GM19240 (cell line): ENCODE measurements at regions not wholly inside any gene's neighbourhood (a gene's known extent, or its start where the extent isn't known, plus 50 kb on each side); places are given as distances from the start of the nearest gene placed in this dataset.

Experiments
- DNase-seq: peaks from one replicate; pipeline ENCODE4 v3.0.0; 2011; ENCODE audit warnings: low spot score; ENCODE audit not compliant: insufficient read length

DNA sequence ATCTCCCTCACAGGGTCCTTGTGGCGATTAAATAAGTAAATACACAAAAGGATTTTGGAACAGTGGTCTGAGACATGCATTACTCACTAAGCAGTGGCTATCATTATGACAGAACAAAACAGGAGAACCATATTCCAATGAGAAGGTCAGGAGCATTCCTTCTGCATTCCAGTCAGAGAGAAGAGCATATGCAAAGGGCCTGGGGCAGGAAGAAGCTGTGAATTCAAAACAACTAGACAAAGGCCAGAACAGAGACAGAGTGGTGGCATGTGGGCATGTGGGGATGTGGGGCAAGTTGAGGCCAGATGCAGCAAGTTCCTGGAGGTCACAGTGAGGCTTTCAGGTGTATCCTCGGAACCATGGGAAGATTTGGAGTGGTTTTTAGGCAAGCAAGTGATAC is 70.1 kb upstream of the VRK1 start:
- DNase-seq: no peak

- no peak for DNase-seq
Observed at GRCh38 chr14:96727491-96727890, 69.7 kb upstream of the VRK1 start.

- DNase-seq: no peak
Observed at GRCh38 chr14:96727980-96728717, 69.0 kb upstream of the VRK1 start.

DNA sequence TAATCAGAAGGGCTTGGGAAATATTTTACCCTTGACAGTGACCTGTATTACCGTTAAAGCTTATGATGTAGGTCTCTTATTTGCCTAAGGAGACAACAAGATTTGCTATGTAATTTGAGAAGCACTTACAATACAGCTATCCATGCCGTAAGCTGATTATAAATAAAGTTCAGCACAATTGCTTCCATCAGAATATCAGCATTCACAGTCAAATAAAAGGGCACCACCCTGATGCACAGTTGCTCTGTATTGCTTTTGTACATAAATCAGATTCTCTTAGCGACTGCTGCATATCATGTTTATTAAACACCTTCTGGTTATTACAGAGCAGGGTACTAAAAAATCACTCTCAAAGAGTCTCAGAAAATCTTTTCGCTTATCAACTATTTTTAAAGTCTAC is 67.3 kb upstream of the VRK1 start:
- DNase-seq: no peak

DNA sequence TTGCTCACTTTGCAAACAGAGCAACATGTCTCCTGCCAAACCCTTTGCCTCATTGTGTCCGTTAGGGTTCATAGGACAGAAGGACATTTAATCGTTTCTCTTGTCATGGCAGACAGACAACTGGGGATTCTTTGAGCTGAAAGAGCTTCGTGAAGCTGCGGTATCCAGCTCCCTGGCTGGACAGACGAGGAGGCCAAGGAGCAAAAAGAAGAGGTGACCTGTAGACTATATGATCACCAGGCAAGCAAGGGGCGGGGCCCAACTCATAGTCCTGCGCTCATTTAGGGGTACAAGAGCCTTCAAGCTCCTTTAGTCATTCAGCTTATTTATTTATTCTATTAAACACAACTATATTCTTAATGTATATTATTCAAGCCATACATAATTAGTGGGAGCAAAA is 66.8 kb upstream of the VRK1 start:
- no peak for DNase-seq

- no peak for DNase-seq
Observed at GRCh38 chr14:96734076-96734622, 63.0 kb upstream of the VRK1 start.

DNA sequence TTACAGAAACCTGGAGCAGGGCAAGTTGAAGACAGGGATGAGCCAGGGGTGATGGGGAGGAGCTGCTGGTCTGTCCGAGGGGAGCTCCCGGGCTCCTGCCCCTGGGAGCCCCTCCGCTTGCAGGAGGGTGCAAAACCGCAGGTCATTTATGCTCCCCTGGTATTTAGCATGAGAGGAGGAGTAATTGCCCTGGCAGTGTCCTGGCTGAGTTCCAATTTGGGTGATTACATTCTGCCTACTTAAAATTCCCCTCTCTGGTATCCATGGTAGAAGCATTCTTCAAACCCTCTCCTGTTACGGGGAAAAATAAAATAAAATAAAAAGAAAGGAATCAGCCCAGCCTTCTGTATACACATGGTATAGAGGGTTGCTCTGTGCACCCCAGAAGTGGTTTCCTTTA is 61.7 kb upstream of the VRK1 start:
- no peak for DNase-seq

DNA sequence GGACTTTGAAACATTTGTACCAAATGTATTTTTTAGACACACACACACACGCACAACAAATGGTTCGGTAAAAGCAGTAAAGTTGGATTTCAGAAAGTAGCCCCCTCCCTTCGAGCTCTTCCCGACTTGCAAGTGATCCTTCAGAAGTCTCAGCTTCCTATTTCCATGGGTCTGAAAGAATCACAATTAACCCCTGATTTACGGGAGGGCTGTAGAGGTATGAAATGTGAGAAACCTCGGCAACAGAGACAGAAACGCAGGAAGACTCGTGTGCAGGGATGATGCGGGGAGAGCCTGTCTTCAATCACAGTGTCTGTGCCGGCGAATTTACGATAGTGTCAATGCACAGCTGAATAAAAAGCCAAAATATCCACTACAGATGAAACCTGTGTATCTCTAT is 60.7 kb upstream of the VRK1 start:
- DNase-seq: no peak

- DNase-seq: no peak
Observed at GRCh38 chr14:96737881-96738280, 59.3 kb upstream of the VRK1 start.

- no peak for DNase-seq
Observed at GRCh38 chr14:96739200-96739910, 57.8 kb upstream of the VRK1 start.

GRCh38 chr14:96741151-96741977 is 55.8 kb upstream of the VRK1 start:
- DNase-seq: peak; percentile 59

DNA sequence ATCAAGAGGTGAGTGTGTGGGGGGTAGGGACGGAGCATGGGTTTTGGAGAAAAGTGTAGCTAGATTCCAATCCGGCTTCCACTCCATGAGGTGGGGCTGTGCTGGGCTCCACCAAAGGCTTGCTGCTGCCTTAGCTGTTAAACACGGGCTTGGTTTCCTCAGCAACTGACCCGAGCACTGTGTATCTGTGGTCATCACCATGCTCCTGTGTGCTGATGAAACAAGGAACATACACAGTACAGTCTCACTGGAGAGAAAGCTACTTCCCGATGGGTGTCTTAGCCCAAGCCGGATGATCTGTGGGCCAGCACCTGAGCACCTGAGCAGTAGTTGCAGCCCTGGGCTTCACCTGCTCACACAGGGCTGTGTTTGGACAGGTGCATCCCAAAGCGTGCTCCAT is 52.9 kb upstream of the VRK1 start:
- no peak for DNase-seq

GRCh38 chr14:96745500-96746051 is 51.6 kb upstream of the VRK1 start:
- DNase-seq: no peak

DNA sequence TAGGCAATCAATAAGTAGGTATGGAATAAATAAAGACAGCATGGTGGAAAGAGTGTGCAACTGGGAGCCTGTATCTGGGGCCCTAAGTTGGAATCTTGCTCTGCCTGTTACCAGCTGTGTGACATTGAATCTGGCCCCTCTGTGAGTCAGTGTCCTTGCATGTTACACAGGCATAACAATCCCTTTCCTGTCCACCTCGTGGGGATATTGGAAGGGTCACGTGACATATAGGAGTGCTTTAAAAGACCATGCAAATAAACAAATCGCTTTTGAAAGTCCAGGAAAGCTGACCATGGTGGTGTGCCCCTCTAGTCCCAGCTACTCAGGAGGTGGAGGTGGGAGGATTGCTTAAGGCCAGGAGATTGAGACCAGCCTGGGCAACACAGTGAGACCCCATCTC is 51.1 kb upstream of the VRK1 start:
- DNase-seq: no peak

- DNase-seq: no peak
Observed at GRCh38 chr14:96747006-96747405, 50.2 kb upstream of the VRK1 start.
